Stomach (tissue), 8 donors: ENCODE measurements at regions not wholly inside any gene's neighbourhood (a gene's known extent, or its start where the extent isn't known, plus 50 kb on each side); places are given as distances from the start of the nearest gene placed in this dataset.

ENCODE experiments used
- DNase-seq, 2 donors: peaks; one replicate each; pipeline versions ENCODE4 v3.0.0 to v3.0.0-alpha.2; 2013 to 2019
- H3K27ac ChIP-seq, 5 donors: fragments of 200-600 bp in 4 of 5; sonication (generic) in 4 of 5; one replicate each; pipeline ENCODE4 v1.5.1; 2013 to 2019; ENCODE audit warnings: mild to moderate bottlenecking in 1 of 5, moderate library complexity in 1 of 5
- H3K27me3 ChIP-seq, 3 donors: fragments of 200-600 bp; sonication (generic); one replicate each; pipeline ENCODE4 v1.5.1; 2017 to 2019; ENCODE audit warnings: mixed run types in 1 of 3
- H3K36me3 ChIP-seq, 4 donors: fragments of 200-600 bp; sonication (generic); 1 replicate in 3 of 4; 2 replicates in 1 of 4; pipeline ENCODE4 v1.5.1; 2016 to 2019
- H3K4me1 ChIP-seq, 4 donors: fragments of 200-600 bp; sonication (generic); one replicate each; pipeline ENCODE4 v1.5.1; 2016 to 2019
- H3K4me3 ChIP-seq, 4 donors: fragments of 200-600 bp; sonication (generic) in 3 of 4; one replicate each; pipeline ENCODE4 v1.5.1; 2016 to 2019; ENCODE audit warnings: mild to moderate bottlenecking in 1 of 4
- H3K9me3 ChIP-seq, 4 donors: fragments of 200-600 bp; sonication (generic); one replicate each; pipeline ENCODE4 v1.5.1; 2016 to 2019
- EP300 ChIP-seq: sonication (generic); formaldehyde crosslinking; IDR thresholded peaks from one replicate; pipeline ENCODE4 v1.6.1; 2017; ENCODE audit warnings: antibody characterized with exemption
- POLR2A ChIP-seq, 4 donors: fragments of 450-650 bp; IDR thresholded peaks; one replicate each; pipeline ENCODE4 v1.6.1; 2016; ENCODE audit warnings: antibody characterized with exemption in 4 of 4, control low read depth in 2 of 4, mild to moderate bottlenecking in 1 of 4, moderate library complexity in 1 of 4
- POLR2AphosphoS5 ChIP-seq, 3 donors: sonication (generic); formaldehyde crosslinking; IDR thresholded peaks; one replicate each; pipeline ENCODE4 v1.6.1; 2016; ENCODE audit warnings: antibody characterized with exemption in 3 of 3
- whole genome bisulfite sequencing, 5 donors: extraction: QIAGEN DNeasy Blood & Tissue Kit in 3 of 5; methylation state at CpG; one replicate each; pipeline versions ENCODE4 v1.1.5 to v1.1.7; 2013 to 2018; 5-methylcytosine and 5-hydroxymethylcytosine counted together
- intact Hi-C: fragments of 100-400 bp; cut with DNase I; formaldehyde crosslinking; loops from one replicate; pipeline ENCODE4 v1.15.1; 2023; ENCODE audit warnings: low total_unique reads
- TF ChIP-seq, protein P1 (sequence below), 7 experiments: fragments of 450-650 bp in 4 of 7; fragments of 200-600 bp in 3 of 7; sonication (generic) in 3 of 7; IDR thresholded peaks; one replicate each; pipeline ENCODE4 v1.5.1; 2016 to 2019; ENCODE audit warnings: antibody characterized with exemption in 7 of 7, control low read depth in 2 of 7, mild to moderate bottlenecking in 1 of 7
- donor health status: healthy with polysubstance abuse.
- donor health status: Bipolar disorder and iron deficiency.
- donor health status: healthy.

DNA sequence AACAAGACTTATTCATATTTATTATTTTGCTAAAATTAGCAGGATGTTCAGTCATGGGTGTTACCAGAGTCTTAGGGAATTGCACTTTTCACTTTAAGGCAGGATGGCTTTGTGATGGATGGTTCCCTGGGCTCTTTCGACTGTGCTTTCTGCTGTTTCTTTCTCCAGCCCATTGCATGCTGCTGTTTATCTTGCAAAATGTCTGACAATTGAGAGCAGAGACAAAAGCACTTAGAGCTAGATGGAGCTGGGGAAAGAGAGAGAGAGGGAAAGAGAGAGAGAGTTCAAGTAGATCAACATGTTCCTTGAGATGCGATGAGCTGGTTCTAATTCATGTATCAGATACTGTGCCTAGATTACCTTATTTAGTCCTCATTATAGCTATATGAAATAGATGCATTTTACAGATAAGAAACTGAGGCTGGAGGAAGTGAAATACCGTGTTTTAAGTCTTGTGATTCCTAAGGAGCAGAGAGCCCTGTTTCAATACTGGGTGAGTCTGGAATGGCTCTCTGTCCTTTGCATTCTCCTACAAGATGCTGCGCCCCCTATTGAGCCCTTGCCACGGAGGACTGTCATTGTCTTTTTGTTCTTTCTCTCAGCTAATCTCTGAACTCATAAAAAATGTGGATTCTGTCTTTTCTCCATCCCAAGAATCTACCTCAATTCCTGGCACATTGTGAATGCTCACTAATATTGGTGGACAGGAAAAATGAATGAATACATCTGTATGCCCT lies 227.9 kb downstream of the ALG10B start:
- H3K9me3 ChIP-seq: peaks cover 0 to under 1% (median 0%) of the 10 kb centered on the region in 4 donors
- intact Hi-C loops: no loop called here
- H3K4me3 ChIP-seq: no peak overlapping the region
- H3K27me3 ChIP-seq: no peaks in the 10 kb centered on the region
- TF ChIP-seq, protein P1, sequence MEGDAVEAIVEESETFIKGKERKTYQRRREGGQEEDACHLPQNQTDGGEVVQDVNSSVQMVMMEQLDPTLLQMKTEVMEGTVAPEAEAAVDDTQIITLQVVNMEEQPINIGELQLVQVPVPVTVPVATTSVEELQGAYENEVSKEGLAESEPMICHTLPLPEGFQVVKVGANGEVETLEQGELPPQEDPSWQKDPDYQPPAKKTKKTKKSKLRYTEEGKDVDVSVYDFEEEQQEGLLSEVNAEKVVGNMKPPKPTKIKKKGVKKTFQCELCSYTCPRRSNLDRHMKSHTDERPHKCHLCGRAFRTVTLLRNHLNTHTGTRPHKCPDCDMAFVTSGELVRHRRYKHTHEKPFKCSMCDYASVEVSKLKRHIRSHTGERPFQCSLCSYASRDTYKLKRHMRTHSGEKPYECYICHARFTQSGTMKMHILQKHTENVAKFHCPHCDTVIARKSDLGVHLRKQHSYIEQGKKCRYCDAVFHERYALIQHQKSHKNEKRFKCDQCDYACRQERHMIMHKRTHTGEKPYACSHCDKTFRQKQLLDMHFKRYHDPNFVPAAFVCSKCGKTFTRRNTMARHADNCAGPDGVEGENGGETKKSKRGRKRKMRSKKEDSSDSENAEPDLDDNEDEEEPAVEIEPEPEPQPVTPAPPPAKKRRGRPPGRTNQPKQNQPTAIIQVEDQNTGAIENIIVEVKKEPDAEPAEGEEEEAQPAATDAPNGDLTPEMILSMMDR (IDR thresholded peaks at IDR 0.05): no peak
- no peak for TF ChIP-seq EP300
- no peak for TF ChIP-seq POLR2AphosphoS5 (IDR thresholded peaks at IDR 0.05)
- TF ChIP-seq POLR2A (IDR thresholded peaks at IDR 0.05): no peak
- H3K4me1 ChIP-seq: no peaks in the 10 kb centered on the region
- 37 to 56% (median 51%) methylated on average over 5 of the region's 5 CpGs for WGBS, 5 donors
- no peaks in the 10 kb centered on the region for H3K36me3 ChIP-seq
- peak in 1 of 2 donors; percentile 2 for DNase-seq
- H3K27ac ChIP-seq: peak overlapping the region in 1 of 5 donors; percentile 12

DNA sequence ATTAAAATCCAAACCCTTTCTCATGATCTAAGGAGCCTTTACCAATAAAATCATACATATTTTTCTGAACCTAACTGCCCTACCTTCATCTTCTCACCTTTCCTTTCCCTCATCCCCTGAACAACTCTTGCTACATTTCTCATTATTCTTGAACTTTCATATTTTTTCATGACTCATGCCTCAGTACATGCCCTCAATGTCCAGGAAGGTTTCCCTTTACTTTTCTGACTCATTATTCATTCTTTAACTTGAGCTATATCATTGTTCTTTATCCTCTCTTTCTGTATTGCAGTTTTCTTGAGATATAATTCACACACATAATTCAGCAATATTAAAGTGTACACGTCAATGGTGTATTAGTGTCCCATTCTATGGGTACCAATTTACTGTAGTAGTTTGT lies 231.0 kb downstream of the ALG10B start:
- no peaks in the 10 kb centered on the region for H3K27me3 ChIP-seq
- no peaks in the 10 kb centered on the region for H3K36me3 ChIP-seq
- no peak overlapping the region for H3K27ac ChIP-seq
- WGBS, 5 donors: 68 to 88% (median 80%) methylated on average over 1 of the region's 1 CpG
- no peak overlapping the region for H3K4me3 ChIP-seq
- intact Hi-C loops: no loop called here
- TF ChIP-seq POLR2AphosphoS5 (IDR thresholded peaks at IDR 0.05) (no peak), EP300 (no peak), POLR2A (IDR thresholded peaks at IDR 0.05) (no peak)
- TF ChIP-seq, protein P1 (IDR thresholded peaks at IDR 0.05): no peak
- H3K4me1 ChIP-seq: no peaks in the 10 kb centered on the region
- peaks cover 0 to 7% (median 0%) of the 10 kb centered on the region in 4 donors for H3K9me3 ChIP-seq
- DNase-seq: no peak

DNA sequence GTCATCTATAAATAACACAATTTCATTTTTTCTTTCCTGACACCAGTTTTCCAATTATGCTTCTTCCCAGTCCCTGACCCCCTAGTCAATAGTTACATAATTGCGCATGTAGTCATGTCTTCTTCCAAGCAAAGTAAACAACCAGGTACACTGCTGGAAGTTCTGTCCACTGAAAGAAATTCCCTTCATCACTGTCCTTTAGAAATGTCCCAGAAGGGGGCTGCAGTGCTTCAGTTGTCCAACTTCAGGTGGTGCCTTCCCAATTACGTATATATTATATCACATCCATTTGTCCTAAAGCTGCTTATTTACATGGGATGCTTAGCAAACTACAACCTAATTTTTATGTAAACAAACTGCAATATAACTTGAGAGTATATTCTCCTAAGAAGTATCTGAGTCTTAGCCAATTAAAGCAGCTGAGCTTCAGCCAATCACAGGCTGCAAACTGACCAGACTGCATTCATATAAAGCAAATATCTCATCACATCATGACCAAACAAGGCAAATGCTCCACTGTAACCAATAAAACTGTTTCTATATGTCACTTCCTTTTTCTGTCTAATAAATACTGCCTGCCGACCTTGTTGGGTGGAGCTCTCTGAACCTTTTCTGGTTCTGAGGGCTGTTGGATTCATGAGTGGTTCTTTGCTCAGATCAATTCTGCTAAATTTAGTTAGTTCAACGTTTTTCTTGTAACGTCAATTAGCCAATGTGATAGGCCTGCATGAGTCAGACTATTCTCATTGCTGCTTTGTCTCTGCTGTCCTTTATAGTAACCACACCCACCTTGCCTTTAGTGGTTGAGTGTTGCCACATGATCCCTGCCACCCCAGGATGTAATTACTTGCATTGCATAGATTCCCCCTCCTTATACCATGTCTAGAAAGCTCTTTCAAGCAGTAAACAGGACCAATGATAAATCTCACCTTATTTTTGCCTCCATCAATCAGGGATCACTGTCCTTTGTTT lies 239.3 kb downstream of the ALG10B start:
- TF ChIP-seq POLR2AphosphoS5 (IDR thresholded peaks at IDR 0.05): no peak
- no peak for TF ChIP-seq EP300
- TF ChIP-seq, protein P1 (IDR thresholded peaks at IDR 0.05): no peak
- no peak for TF ChIP-seq POLR2A (IDR thresholded peaks at IDR 0.05)
- 55 to 62% (median 57%) methylated on average over 5 of the region's 5 CpGs for WGBS, 5 donors
- Histone ChIP-seq H3K9me3 (peaks cover 0 to 6% (median 0%) of the 10 kb centered on the region in 4 donors), H3K4me1 (no peaks in the 10 kb centered on the region), H3K27ac (no peak overlapping the region), H3K4me3 (no peak overlapping the region), H3K36me3 (no peaks in the 10 kb centered on the region), H3K27me3 (no peaks in the 10 kb centered on the region)
- DNase-seq: no peak
- intact Hi-C loops: no loop called here

DNA sequence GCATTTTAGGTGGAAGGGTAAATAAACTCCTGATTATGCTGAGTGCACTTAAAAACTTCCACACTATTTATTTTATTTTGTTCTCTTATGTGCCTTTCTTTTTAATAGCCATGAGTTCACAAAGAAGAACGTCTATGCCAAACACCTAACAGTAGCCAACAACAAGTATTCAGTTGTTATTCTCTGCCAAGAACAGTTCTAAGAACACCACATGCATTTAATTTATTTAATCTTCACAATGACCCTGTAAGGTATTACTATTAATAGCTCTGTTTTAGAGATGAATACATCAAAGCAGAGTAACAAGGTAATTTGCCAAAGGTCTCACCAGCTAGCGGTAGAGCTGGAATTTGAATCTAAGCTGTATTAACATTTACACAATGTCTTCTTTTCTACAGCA lies 240.1 kb downstream of the ALG10B start:
- DNase-seq: no peak
- WGBS, 5 donors: 56 to 70% (median 68%) methylated on average over 2 of the region's 2 CpGs
- Histone ChIP-seq H3K27me3 (no peaks in the 10 kb centered on the region), H3K4me3 (no peak overlapping the region), H3K9me3 (peaks cover 0 to 7% (median 0%) of the 10 kb centered on the region in 4 donors), H3K36me3 (no peaks in the 10 kb centered on the region), H3K27ac (no peak overlapping the region), H3K4me1 (no peaks in the 10 kb centered on the region)
- intact Hi-C loops: no loop called here
- TF ChIP-seq, protein P1 (IDR thresholded peaks at IDR 0.05): no peak
- TF ChIP-seq POLR2AphosphoS5 (IDR thresholded peaks at IDR 0.05): no peak
- TF ChIP-seq POLR2A (IDR thresholded peaks at IDR 0.05): no peak
- no peak for TF ChIP-seq EP300
